Ectodermal cell (in vitro differentiated cells): ENCODE measurements at regions not wholly inside any gene's neighbourhood (a gene's known extent, or its start where the extent isn't known, plus 50 kb on each side); places are given as distances from the start of the nearest gene placed in this dataset.

Source experiments
- H3K27ac ChIP-seq: 2 replicates; pipeline ENCODE4 v1.7.0; 2013; ENCODE audit warnings: mild to moderate bottlenecking, low read depth, low read length; ENCODE audit not compliant: insufficient read depth, poor library complexity, severe bottlenecking
- H3K27me3 ChIP-seq: 2 replicates; pipeline ENCODE4 v1.7.0; 2013; ENCODE audit warnings: mild to moderate bottlenecking, low read length; ENCODE audit not compliant: insufficient read depth, control insufficient read depth, poor library complexity, severe bottlenecking
- H3K36me3 ChIP-seq: one replicate; pipeline ENCODE4 v1.7.0; 2013; ENCODE audit warnings: low read length; ENCODE audit not compliant: control insufficient read depth, insufficient read depth
- H3K4me1 ChIP-seq: one replicate; pipeline ENCODE4 v1.7.0; 2013; ENCODE audit warnings: low read length; ENCODE audit not compliant: control insufficient read depth, insufficient read depth
- H3K4me3 ChIP-seq: 2 replicates; pipeline ENCODE4 v1.7.0; 2013; ENCODE audit warnings: low read depth, low read length, control low read depth; ENCODE audit not compliant: insufficient read depth
- H3K9me3 ChIP-seq: 2 replicates; pipeline ENCODE4 v1.7.0; 2013; ENCODE audit warnings: mild to moderate bottlenecking, low read length, moderate library complexity; ENCODE audit not compliant: control insufficient read depth
- WGBS, 2 experiments: methylation state at CpG; one replicate each; pipeline ENCODE4 v1.1.7; 2013; ENCODE audit warnings: missing lambda C conversion rate in 2 of 2; 5-methylcytosine and 5-hydroxymethylcytosine counted together

GRCh38 chr2:204357286-204357685 lies 188.0 kb upstream of the PARD3B start:
- H3K27ac ChIP-seq, result no peak overlapping the region
- no peaks in the 10 kb centered on the region for H3K36me3 ChIP-seq
- no peaks in the 10 kb centered on the region for H3K27me3 ChIP-seq
- no peaks in the 10 kb centered on the region for H3K4me1 ChIP-seq
- WGBS, 2 experiments, result 78 to 83% methylated on average over 9 of the region's 9 CpGs
- no peaks in the 10 kb centered on the region for H3K9me3 ChIP-seq
- H3K4me3 ChIP-seq, result no peak overlapping the region

- 83 to 88% methylated on average over 1 of the region's 1 CpG for WGBS, 2 experiments
- no peaks in the 10 kb centered on the region for H3K27me3 ChIP-seq
- H3K4me1 ChIP-seq, result no peaks in the 10 kb centered on the region
- no peak overlapping the region for H3K4me3 ChIP-seq
- H3K9me3 ChIP-seq, result no peaks in the 10 kb centered on the region
- no peaks in the 10 kb centered on the region for H3K36me3 ChIP-seq
- H3K27ac ChIP-seq, result no peak overlapping the region
Measured at GRCh38 chr2:204359076-204359475, 186.2 kb upstream of the PARD3B start.

DNA sequence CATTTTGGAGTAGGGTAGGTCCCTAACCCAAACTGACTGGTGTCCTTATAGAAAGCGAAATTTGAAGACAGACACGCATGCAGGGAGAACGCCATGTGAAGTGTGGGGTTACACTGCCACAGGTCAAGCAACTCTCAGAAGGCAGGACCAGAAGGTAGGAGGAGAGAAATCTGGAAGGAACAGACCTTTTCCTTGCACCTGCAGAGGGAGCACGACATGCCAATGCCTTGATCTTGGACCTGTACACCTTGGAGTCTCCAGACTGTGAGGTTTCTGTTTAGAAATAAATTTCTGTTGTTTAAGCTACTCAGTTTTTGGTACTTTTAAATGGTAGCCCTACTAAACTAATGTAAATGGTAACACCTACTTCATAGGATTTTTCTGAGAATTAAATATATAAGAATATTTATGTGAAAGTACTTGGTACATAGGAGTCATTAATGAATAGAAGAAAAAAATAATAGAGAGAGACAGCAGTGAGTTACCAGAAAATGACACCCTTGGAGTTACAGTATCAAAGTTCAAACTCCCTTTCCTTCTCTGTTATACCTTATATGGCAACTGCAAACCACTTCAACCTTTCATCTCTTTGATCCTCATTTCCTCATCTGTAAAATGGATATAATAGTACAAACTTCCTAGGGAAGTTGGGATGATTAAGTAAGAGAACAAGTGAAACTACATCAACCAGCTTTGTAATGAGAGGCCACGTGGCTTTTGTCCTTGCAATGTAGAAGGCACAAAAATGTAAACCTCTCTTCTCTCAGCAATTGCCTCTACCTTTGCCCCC lies 184.9 kb upstream of the PARD3B start:
- Histone ChIP-seq H3K9me3 (no peaks in the 10 kb centered on the region), H3K27me3 (no peaks in the 10 kb centered on the region), H3K4me1 (no peaks in the 10 kb centered on the region), H3K4me3 (no peak overlapping the region), H3K27ac (no peak overlapping the region), H3K36me3 (no peaks in the 10 kb centered on the region)
- 90 to 95% methylated on average over 5 of the region's 5 CpGs for WGBS, 2 experiments

- H3K36me3 ChIP-seq, result no peaks in the 10 kb centered on the region
- no peak overlapping the region for H3K27ac ChIP-seq
- 85 to 98% methylated on average over 2 of the region's 2 CpGs for WGBS, 2 experiments
- no peaks in the 10 kb centered on the region for H3K4me1 ChIP-seq
- no peaks in the 10 kb centered on the region for H3K9me3 ChIP-seq
- H3K4me3 ChIP-seq, result no peak overlapping the region
- H3K27me3 ChIP-seq, result no peaks in the 10 kb centered on the region
Measured at GRCh38 chr2:204361738-204362137, 183.5 kb upstream of the PARD3B start.

DNA sequence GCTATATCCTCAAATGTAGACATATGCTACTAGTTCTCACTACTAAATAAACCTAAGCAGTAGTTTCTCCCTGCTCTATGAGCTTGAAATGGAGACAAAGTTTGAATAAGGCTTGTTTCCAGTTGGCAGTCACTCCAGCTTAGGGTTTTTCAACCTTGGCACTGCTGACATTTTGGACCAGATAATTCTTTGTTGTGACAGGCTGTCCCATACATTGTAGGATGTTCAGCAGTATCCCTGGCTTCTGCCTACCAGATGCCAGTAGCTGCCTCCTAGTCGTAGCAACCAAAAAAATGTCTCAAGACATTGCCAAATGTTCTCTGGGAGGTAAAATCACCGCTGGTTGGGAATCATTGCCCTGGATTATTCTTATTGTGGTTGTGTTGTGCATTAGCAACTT lies 182.7 kb upstream of the PARD3B start:
- H3K4me3 ChIP-seq, result no peak overlapping the region
- H3K27ac ChIP-seq, result no peak overlapping the region
- H3K27me3 ChIP-seq, result no peaks in the 10 kb centered on the region
- 91 to 92% methylated on average over 2 of the region's 2 CpGs for WGBS, 2 experiments
- H3K9me3 ChIP-seq, result no peaks in the 10 kb centered on the region
- no peaks in the 10 kb centered on the region for H3K4me1 ChIP-seq
- no peaks in the 10 kb centered on the region for H3K36me3 ChIP-seq

DNA sequence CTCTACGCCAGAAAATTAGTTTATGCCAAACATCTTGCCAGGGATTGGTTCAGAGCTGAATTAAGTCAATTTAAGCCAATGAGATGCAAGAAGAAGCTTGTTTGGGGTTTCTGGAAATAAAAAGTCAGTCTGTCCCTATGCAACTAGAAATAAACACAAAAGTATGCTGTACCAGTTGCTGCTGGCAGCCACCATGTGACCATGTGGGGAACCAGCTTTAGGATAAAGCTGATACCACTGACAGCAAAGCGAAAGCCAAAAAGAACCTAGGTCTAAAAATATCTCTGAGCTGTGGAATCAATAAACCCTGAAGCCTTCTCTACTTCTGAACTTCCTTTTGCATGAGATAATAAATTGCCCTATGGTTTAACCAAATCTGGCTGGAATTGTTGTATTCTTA lies 181.8 kb upstream of the PARD3B start:
- H3K9me3 ChIP-seq, result no peaks in the 10 kb centered on the region
- whole genome bisulfite sequencing, 2 experiments, result 87 to 97% methylated on average over 1 to 2 of the region's 2 CpGs

GRCh38 chr2:204364860-204365535 lies 180.3 kb upstream of the PARD3B start:
- Histone ChIP-seq H3K36me3 (no peaks in the 10 kb centered on the region), H3K9me3 (no peaks in the 10 kb centered on the region), H3K4me1 (no peaks in the 10 kb centered on the region), H3K4me3 (no peak overlapping the region), H3K27ac (no peak overlapping the region), H3K27me3 (no peaks in the 10 kb centered on the region)
- 96 to 97% methylated on average over 6 of the region's 6 CpGs for WGBS, 2 experiments

More for the DNA sequence above, 181.8 kb upstream of the PARD3B start:
- H3K27ac ChIP-seq, result no peak overlapping the region
- H3K27me3 ChIP-seq, result no peaks in the 10 kb centered on the region
- no peaks in the 10 kb centered on the region for H3K4me1 ChIP-seq
- H3K36me3 ChIP-seq, result no peaks in the 10 kb centered on the region
- H3K4me3 ChIP-seq, result no peak overlapping the region

- Histone ChIP-seq H3K4me1 (no peaks in the 10 kb centered on the region), H3K4me3 (no peak overlapping the region), H3K36me3 (no peaks in the 10 kb centered on the region), H3K9me3 (no peaks in the 10 kb centered on the region), H3K27ac (no peak overlapping the region), H3K27me3 (no peaks in the 10 kb centered on the region)
- WGBS, 2 experiments, result 94 to 95% methylated on average over 4 of the region's 4 CpGs
Measured at GRCh38 chr2:204365811-204366210, 179.5 kb upstream of the PARD3B start.

DNA sequence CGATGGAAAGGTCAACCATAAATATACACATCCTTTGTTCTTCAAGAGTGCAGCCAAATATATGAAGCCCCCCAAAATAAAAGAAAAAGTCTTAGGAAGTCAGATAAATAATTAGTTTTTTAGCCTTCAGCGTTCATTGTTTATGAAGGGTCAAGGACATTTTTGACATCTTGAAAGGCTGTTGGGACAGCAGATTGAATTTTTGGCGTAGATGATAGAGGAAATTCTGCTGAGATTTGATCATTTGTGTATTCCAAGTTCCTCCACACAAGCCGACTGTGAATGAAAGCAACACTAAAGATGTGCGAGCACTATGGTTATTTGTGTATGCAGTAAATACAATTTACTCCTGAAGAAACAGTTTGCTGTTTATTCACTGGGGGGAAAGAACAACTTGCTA lies 177.8 kb upstream of the PARD3B start:
- Histone ChIP-seq H3K9me3 (no peaks in the 10 kb centered on the region), H3K4me1 (no peaks in the 10 kb centered on the region), H3K36me3 (no peaks in the 10 kb centered on the region), H3K27ac (no peak overlapping the region), H3K27me3 (no peaks in the 10 kb centered on the region), H3K4me3 (no peak overlapping the region)
- WGBS, 2 experiments, result 94 to 95% methylated on average over 5 of the region's 5 CpGs

- Histone ChIP-seq H3K36me3 (no peaks in the 10 kb centered on the region), H3K4me3 (no peak overlapping the region), H3K27me3 (no peaks in the 10 kb centered on the region), H3K9me3 (no peaks in the 10 kb centered on the region), H3K4me1 (no peaks in the 10 kb centered on the region), H3K27ac (no peak overlapping the region)
- 31 to 35% methylated on average over 4 of the region's 4 CpGs for WGBS, 2 experiments
Measured at GRCh38 chr2:204370172-204370718, 175.0 kb upstream of the PARD3B start.
